ENCODE measurements at regions not wholly inside any gene's neighbourhood (a gene's known extent, or its start where the extent isn't known, plus 50 kb on each side); places are given as distances from the start of the nearest gene placed in this dataset.

GRCh38 chr1:182275271-182275670 lies 116.3 kb downstream of the GLUL start:
- no peaks in the 10 kb centered on the region for H3K9me3 ChIP-seq (ENCODE audit: control insufficient read depth, low read depth, low read length)
- H3K23ac ChIP-seq (ENCODE audit: insufficient read length, low read depth, low read length): no peak overlapping the region
- peaks cover 2% of the 10 kb centered on the region for H3K4me1 ChIP-seq (ENCODE audit: insufficient read depth, low read length)
- no peak overlapping the region for H3K4me2 ChIP-seq (ENCODE audit: insufficient read depth, insufficient read length, low read length)
- H3K27ac Mint-ChIP-seq: no peak overlapping the region
- H4K91ac ChIP-seq (ENCODE audit: insufficient read length, low read depth, low read length): no peak overlapping the region
- H4K20me1 ChIP-seq (ENCODE audit: control insufficient read depth, insufficient read depth, insufficient read length): no peaks in the 10 kb centered on the region
- no peaks in the 10 kb centered on the region for H3K9me3 Mint-ChIP-seq
- no peak overlapping the region for H2BK120ac ChIP-seq (ENCODE audit: low read depth, low read length, poor library complexity, severe bottlenecking)
- H2BK12ac ChIP-seq (ENCODE audit: insufficient read length, low read depth, low read length): no peak overlapping the region
- H3K27ac ChIP-seq (ENCODE audit: insufficient read length, low read depth, low read length): no peak overlapping the region
- H3K79me2 ChIP-seq (ENCODE audit: insufficient read depth, low read length): no peaks in the 10 kb centered on the region
- H4K8ac ChIP-seq (replicated peaks; ENCODE audit: insufficient read length, low read depth, low read length): no peak overlapping the region
- no peaks in the 10 kb centered on the region for H3K27me3 Mint-ChIP-seq (ENCODE audit: low read depth)
- no peak overlapping the region for H3K9ac ChIP-seq (ENCODE audit: extremely low read depth, insufficient read length, low read length)
- no peak overlapping the region for H3T11ph ChIP-seq (ENCODE audit: low read length)
- H3K4me1 Mint-ChIP-seq: peaks cover 0 to 4% of the 10 kb centered on the region in 2 experiments; a peak in 1 of 4 replicates
- no peak overlapping the region for H3K18ac ChIP-seq (ENCODE audit: insufficient read length, low read depth, low read length)
- no peaks in the 10 kb centered on the region for H3K27me3 ChIP-seq (ENCODE audit: insufficient read depth, low read length)
- H2AFZ ChIP-seq (ENCODE audit: low read length): no peak overlapping the region
- H3K36me3 Mint-ChIP-seq (ENCODE audit: insufficient read depth in 1 of 3, low read depth in 3 of 3): no peaks in the 10 kb centered on the region
- no CpG with 5 or more reads among the region's 4 CpGs for WGBS (ENCODE audit: extremely low coverage, insufficient read length, low lambda C conversion rate)
- no peak overlapping the region for H2AK5ac ChIP-seq (ENCODE audit: insufficient read length, low read length)
- TF ChIP-seq CTCF (conservative IDR thresholded peaks at IDR 0.05): no peak
- H2BK5ac ChIP-seq (ENCODE audit: insufficient read length, low read length): no peak overlapping the region
- H3K4me3 Mint-ChIP-seq: no peak overlapping the region
- H2BK15ac ChIP-seq (ENCODE audit: low read depth, low read length): no peak overlapping the region
- no peak overlapping the region for H3K14ac ChIP-seq (ENCODE audit: insufficient read depth, low read length)
- no peak overlapping the region for H2BK20ac ChIP-seq (ENCODE audit: low read depth, low read length, poor library complexity, severe bottlenecking)
- H3K79me1 ChIP-seq (ENCODE audit: insufficient read depth, low read depth, low read length, poor library complexity, severe bottlenecking): no peaks in the 10 kb centered on the region
- H3K56ac ChIP-seq (ENCODE audit: insufficient read length, low read depth, low read length): no peak overlapping the region
- no peak overlapping the region for H3K4ac ChIP-seq (ENCODE audit: low read depth, low read length)
- H3K23me2 ChIP-seq (ENCODE audit: insufficient read length, low read depth, low read length, poor library complexity, severe bottlenecking): no peaks in the 10 kb centered on the region
- no peak for DNase-seq
- H4K5ac ChIP-seq (ENCODE audit: insufficient read length, low read depth, low read length): no peak overlapping the region

Measured in H9 (cell line).